Suprapubic skin (tissue), 4 donors: ENCODE measurements at regions not wholly inside any gene's neighbourhood (a gene's known extent, or its start where the extent isn't known, plus 50 kb on each side); places are given as distances from the start of the nearest gene placed in this dataset.

Experiments
- CTCF ChIP-seq, 2 donors: fragments of 200-600 bp in 1 of 2; fragments of 450-650 bp in 1 of 2; sonication (generic) in 1 of 2; IDR thresholded peaks; one replicate each; pipeline ENCODE4 v1.5.1; 2016 to 2019; ENCODE audit warnings: antibody characterized with exemption in 2 of 2, mild to moderate bottlenecking in 1 of 2, moderate library complexity in 1 of 2
- EP300 ChIP-seq: sonication (generic); formaldehyde crosslinking; IDR thresholded peaks from one replicate; pipeline ENCODE4 v1.6.1; 2017; ENCODE audit warnings: antibody characterized with exemption
- POLR2A ChIP-seq, 2 donors: fragments of 450-650 bp; IDR thresholded peaks; one replicate each; pipeline ENCODE4 v1.6.1; 2017; ENCODE audit warnings: antibody characterized with exemption in 2 of 2, mild to moderate bottlenecking in 2 of 2, moderate library complexity in 2 of 2
- POLR2AphosphoS5 ChIP-seq, 3 donors: sonication (generic); formaldehyde crosslinking; IDR thresholded peaks; one replicate each; pipeline ENCODE4 v1.6.1; 2017; ENCODE audit warnings: antibody characterized with exemption in 3 of 3

GRCh38 chr6:19150307-19150706 is 686.9 kb upstream of the ID4 start:
- TF ChIP-seq POLR2A (IDR thresholded peaks at IDR 0.05) (no peak), CTCF (IDR thresholded peaks at IDR 0.05) (no peak), EP300 (no peak), POLR2AphosphoS5 (IDR thresholded peaks at IDR 0.05) (no peak)
